KG1 (cell line): ENCODE measurements at regions not wholly inside any gene's neighbourhood (a gene's known extent, or its start where the extent isn't known, plus 50 kb on each side); places are given as distances from the start of the nearest gene placed in this dataset.

Experiments
- DNase-seq: peaks from one replicate; lab custom pipeline; 2025; lab: John Stamatoyannopoulos, UW

DNA sequence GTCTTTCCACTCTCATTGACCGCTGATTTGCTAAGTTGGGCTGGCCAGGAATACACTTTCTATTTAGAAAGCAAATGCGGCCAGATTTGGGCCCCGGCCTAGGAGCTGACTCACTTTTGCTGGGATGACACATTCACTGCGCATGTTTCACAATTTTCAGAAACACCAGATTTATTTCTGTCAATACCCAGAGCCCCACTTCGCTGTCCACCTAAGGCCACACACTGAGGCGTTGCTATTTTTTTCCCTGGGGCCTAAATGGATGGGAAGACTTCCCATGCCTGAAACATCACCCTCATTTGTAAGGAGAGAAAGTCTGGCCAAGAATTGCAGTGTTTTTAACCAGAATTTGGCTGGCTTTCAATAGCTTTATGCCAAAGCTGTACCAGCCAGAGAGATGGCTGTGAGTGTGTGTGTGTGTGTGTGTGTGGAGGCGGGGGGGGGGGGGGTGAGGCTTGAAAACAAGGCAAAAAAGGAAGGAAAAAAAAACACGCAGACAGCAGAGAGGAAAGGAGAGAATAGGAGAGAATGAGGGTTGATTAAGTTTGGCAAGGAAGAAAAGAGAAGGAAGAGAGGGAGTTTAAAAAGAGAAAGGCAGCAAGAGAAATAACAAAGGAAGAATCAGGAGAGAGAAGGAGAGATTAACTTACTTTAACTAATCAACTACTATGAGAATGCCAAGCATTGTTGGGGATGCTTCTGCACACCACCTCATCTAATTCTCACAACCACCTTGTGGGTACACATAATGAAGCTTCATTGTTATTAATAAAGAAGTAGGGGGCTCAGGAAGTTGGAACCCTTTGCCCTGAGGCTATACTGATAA lies 261.4 kb upstream of the KLF4 start:
- DNase-seq: no peak

DNA sequence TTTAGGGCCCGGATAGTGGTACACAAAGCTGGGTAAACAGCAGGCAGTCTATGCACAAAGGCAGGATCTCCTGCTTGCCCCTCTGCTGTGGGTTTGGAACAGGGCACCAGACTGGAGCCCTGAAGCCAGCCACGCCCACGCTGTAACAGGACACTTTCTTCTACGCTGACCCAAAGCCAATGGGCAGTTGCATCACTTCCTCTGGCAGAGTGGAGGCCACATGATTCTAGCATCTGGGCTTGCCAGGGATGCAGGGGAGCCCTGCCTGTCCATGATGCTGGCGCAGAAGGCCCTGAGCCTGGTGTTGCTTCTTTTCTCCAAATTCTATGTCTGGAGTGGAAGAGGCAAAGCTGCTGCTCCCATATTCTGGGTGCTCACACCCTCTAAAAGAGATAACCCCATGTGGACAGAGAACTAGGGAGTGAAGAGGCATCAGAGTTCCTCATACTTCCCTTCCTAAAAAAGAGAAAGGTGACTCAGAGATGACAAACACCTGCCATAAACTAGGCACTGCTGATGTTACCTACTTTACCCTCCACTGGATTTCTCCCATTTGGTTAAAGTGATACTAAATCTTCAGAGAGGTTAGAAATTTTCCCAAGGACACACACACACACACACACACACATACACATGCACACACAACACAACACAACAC lies 260.3 kb upstream of the KLF4 start:
- no peak for DNase-seq

GRCh38 chr9:107744873-107745272 lies 255.3 kb upstream of the KLF4 start:
- no peak for DNase-seq

DNA sequence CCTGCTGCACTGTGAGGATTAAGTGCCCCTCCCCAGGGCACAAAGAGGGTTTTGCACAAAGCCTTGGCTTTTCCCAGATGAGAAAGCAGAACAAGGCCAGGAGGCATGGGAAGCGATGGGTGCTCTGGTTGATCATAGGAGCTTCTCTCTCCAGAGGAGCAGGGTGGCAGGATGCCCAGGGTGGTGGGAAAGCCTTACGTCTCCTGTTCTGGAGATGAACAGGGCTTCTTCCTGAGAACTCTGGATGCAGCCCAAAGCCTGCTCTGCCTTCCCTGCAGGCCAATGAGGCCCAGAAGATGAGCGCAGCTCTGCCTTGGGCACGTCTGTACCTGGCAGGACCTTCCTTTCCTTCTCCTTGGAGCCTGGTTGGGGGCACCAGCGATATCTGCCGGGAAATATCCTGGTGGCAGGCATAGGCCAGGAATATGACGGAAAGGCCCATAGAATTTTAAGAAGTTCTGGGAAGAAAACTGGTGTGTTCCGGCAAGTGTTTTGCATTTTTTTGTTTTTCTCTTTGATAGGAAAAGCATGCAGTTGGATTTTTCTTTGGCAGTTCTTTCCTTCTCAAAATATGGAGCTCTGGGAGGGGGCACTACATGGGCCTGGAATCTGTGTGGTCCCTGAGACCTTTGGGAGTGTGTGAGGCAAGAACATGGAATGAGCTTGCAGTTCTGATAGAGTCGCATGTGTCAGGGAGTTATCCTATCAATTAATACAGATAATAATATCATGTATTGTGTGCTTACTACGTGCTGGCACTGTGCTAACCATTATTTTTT lies 253.2 kb upstream of the KLF4 start:
- DNase-seq: no peak

DNA sequence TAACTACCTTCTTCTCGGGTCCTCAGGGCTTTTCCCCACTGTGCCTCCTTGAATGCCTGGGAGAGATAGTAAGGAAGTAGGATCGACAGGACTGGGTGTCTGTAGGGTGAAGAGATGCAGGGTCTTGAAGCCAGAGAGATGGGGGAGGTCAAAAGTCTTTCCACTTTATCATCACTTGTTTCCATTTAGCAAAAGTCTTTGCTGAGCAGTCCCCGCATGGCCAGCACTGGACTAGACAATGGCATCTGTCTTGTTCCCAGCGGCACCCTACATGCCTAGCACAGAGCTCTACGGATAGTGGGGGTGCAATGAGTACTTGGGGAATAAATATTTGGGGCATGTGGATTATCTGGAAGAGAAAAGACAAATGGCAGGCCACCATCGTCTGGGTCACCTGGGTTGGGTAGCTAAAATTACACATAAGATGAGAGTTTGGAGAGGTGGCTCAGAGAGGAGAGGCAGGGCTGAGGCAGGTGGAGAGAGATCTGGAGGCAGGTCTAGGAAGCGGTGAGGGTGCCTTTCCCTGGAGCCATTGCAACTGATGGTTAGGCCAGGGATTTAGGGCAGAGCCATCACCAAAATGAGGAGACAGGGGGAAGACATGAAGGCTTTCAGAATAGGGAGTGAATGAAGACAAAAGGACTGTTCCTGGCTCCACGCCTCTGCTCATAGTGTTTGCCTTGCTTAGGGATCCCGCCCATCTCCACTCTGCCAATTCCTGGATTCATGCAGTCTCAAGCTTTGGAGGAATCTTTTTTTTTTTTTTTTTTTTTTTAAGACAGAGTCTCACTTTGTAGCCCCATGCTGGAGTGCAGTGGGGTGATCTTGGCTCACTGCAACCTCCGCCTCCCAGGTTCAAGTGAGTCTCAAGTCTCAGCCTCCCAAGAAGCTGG lies 250.8 kb upstream of the KLF4 start:
- DNase-seq: no peak

DNA sequence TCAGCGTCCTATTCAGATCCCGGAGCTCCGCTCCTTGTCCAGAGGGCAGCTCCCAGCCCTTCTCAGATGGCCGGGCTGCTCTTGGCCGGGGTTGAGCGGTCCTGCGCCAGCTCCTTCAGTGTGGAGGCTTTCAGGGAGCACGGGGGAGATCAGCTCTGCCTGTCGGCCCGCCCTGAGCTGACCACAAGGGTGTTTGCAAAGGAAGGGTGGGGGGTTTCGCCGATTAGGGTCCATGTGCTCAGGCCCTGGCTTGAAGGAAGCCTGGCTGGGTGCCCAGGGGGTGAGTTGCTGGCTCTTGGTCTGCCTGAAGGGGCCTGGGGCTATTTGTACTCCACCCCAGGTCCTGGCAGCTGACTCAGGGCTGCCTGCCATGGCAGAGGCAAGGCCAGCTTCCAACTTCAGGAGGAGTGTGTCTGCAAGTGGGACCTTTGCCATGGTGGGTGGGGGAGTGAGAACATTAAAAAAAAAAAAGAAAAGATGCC lies 250.1 kb upstream of the KLF4 start:
- DNase-seq: no peak

- DNase-seq: no peak
These were observed 249.2 kb upstream of the KLF4 start for GRCh38 chr9:107738789-107739188.

DNA sequence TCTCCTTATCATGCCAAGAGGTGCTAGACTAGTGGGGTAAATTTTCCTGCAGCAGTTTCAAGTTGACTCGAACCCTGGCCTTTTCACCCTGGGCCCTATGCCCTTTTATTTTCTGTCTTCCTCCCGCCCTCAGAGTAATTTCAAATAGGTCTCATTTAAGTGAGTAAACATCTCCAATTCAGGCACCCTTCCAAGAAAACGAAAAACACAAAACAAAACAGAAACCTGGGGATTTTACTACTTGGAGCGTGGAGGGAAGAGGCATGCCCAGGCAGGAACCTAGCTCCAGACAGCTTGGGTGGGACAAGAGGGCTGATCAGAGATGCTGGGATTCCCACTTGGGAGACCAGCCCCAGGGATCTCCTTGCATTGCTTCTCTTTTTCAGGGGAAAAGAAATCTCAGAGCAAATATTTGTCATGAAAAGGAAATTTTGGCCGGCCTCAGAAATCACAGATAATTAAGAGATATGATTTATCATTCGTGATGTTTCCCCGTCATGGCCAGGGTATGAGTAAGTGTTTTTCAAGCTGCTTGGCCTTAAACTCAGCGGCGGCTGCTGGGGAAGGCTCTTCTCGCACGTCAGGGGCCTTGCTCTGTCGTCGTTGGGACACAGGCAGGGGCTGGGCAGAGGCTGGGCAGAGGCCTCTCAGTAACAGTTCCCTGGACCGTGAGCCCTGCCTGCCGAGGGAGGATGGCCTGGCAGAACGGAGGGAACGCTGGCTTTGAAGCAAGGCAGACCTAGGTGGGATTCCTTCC lies 248.6 kb upstream of the KLF4 start:
- DNase-seq: no peak

GRCh38 chr9:107737610-107737986 lies 248.0 kb upstream of the KLF4 start:
- DNase-seq: no peak

GRCh38 chr9:107735821-107736220 lies 246.3 kb upstream of the KLF4 start:
- no peak for DNase-seq

DNA sequence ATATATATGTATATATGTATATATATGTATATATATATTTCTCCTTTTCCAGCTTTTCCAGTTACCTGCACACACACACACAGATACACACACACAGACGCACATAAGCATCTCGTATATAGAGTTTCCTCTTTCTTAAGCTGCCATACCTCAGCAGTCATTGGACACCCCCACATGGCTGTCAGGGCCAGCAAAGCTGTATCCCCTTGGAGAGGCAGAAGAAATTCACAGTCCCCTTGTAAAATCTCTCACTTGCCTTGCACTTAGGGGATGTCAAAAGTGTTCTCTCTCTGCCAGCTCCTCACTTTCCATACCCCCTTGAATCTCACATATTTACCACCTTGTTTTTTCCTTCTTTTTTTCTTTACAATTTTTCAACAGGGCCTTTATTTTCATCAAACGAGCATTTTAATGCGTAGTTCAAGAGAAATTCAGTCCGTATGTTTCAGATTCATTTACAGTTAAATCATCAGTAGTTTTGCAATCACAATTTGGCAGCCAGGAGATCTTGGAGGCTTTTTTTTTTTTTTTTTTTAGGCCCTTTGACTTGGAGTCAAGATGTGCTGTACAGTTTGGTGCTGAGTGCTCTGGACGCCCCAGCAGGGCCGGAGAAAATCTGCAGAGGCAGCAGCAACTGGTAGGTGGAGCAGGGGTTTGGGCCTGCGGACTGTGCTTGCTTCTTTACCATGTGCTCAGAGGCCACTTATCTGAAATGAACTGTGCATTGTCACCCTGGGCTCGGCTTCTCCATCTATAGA lies 244.9 kb upstream of the KLF4 start:
- no peak for DNase-seq

DNA sequence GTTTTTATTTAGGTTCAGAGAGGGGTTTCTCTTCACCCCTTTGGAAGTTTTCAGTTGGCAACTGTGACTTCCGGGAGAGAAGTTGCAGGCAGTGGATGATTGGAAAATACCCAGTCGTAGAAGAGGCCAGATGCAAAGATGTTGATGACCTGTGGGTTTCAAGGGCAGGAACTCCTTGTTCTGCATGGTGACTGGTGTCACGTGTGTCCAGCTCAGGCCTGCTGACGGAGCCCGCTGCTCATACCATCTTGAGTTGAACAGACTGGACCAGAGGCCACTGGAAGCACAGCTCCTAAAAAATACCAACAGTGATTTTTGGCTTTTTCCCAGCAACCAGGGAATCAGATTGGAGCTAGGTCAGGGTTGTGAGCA lies 243.9 kb upstream of the KLF4 start:
- no peak for DNase-seq

DNA sequence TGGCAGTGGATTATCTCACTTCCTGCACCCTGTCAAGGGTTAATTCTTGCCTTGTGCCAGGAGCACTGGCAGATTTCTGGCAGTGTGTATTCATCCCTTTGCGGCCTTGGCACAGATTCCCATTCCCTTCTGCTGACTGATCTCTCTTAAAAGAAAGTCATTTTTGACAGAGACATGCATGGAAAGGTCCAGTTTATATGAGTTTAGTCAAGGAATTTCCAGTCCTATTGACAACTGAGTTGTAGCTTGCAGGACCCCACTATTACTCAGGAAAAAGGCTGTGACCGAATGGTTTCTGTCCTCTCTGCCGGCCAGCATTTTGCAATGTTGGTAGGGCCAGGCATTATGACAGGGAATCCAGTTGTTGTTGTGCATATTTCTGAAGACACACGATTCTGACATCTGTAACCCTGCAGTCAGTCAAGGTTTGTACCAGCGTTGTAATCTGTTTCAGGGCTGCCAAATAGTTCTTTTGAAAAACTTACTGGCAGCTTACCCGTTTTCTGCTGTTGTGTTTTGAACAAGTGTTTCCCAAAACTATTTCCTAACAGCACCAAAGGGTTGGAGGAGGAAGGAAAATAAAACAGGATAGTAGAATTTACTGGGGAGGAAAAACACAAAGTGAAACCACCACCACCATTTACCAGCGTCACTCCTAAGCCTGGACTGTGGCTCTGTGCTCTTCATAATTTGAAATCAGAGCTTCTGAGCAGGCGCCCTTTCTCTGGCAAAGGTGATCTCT lies 243.4 kb upstream of the KLF4 start:
- DNase-seq: no peak

- DNase-seq: no peak
These were observed 241.7 kb upstream of the KLF4 start for GRCh38 chr9:107731115-107731762.

GRCh38 chr9:107730666-107731065 lies 241.1 kb upstream of the KLF4 start:
- DNase-seq: no peak

GRCh38 chr9:107727086-107727780 lies 237.7 kb upstream of the KLF4 start:
- no peak for DNase-seq

DNA sequence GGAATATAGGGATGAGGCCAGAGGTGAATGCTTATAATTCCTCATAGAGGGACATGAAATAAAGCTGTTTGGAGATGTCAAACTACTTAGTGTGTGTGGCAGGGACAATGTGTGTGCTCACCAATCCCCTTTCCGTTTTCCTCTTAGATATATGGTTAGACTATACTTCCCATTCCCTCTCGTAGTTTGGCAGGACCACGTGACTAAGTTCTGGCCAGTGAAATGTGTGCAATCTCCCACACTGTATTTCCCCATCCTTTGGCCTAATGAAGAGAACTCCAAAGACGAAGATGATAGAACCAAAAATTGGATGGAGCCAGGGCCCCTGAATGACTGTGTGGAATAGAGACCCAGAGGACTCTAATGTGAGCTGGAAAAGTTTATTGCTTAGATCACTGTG lies 233.4 kb upstream of the KLF4 start:
- no peak for DNase-seq

GRCh38 chr9:107721705-107722245 lies 232.2 kb upstream of the KLF4 start:
- no peak for DNase-seq
